PC-3 (cell line): ENCODE measurements at regions not wholly inside any gene's neighbourhood (a gene's known extent, or its start where the extent isn't known, plus 50 kb on each side); places are given as distances from the start of the nearest gene placed in this dataset.

Experiments
- ATAC-seq: fragments of 200-7000 bp; cut with Tn5 transposase; 2 replicates; pipeline ENCODE4 v1.9.1; 2020; ENCODE audit warnings: mild to moderate bottlenecking, moderate library complexity
- BruUV-seq: library from RNA; stranded (reverse); fragments of 400-500 nt; replicated peaks from 2 replicates; lab custom pipeline; 2021; lab: Mats Ljungman, UMichigan
- CTCF ChIA-PET: fragments of 300-600 bp; sonication (Branson Sonifier 250); formaldehyde crosslinking; loops from one replicate; lab custom pipeline; 2022; ENCODE audit warnings: antibody characterized with exemption; lab: Charles Lee
- POLR2A ChIA-PET: fragments of 300-600 bp; sonication (Branson Sonifier 250); formaldehyde crosslinking; loops from one replicate; lab custom pipeline; 2022; ENCODE audit warnings: antibody characterized with exemption; ENCODE audit not compliant: unreplicated experiment; lab: Charles Lee
- DNase-seq: peaks from one replicate; pipeline ENCODE4 v3.0.0-alpha.2; 2015
- H2AFZ ChIP-seq: fragments of 300-600 bp; sonication (generic); 2 replicates; pipeline ENCODE4 v1.6.0; 2016; ENCODE audit warnings: antibody characterized with exemption, low read length
- H3F3A ChIP-seq: fragments of 300-600 bp; sonication (generic); one replicate; pipeline ENCODE4 v1.6.0; 2017; ENCODE audit warnings: antibody characterized with exemption, low read length, control low read depth, mild to moderate bottlenecking; ENCODE audit not compliant: unreplicated experiment
- H3K27ac ChIP-seq: fragments of 300-600 bp; sonication (generic); 2 replicates; pipeline ENCODE4 v1.5.1; 2016; ENCODE audit warnings: mild to moderate bottlenecking, low read length
- H3K27me3 ChIP-seq: fragments of 300-600 bp; sonication (generic); 2 replicates; pipeline ENCODE4 v1.6.1; 2016; ENCODE audit warnings: low read length, mixed read lengths
- H3K36me3 ChIP-seq: fragments of 300-600 bp; sonication (generic); 2 replicates; pipeline ENCODE4 v1.6.1; 2016; ENCODE audit warnings: low read depth, mixed run types, low read length, mixed read lengths
- H3K4me1 ChIP-seq: fragments of 300-600 bp; sonication (generic); 2 replicates; pipeline ENCODE4 v1.5.1; 2016; ENCODE audit warnings: low read length; ENCODE audit not compliant: insufficient read depth
- H3K4me2 ChIP-seq: fragments of 300-600 bp; sonication (generic); 2 replicates; pipeline ENCODE4 v1.6.0; 2016; ENCODE audit warnings: low read length
- H3K4me3 ChIP-seq: fragments of 300-600 bp; sonication (generic); 2 replicates; pipeline ENCODE4 v1.5.1; 2016; ENCODE audit warnings: mild to moderate bottlenecking, low read length, mixed read lengths
- H3K79me2 ChIP-seq: fragments of 300-600 bp; sonication (generic); 2 replicates; pipeline ENCODE4 v1.6.1; 2017; ENCODE audit warnings: low read length, mixed read lengths
- H3K9ac ChIP-seq: fragments of 300-600 bp; sonication (generic); 2 replicates; pipeline ENCODE4 v1.6.0; 2016; ENCODE audit warnings: mild to moderate bottlenecking, low read length
- H3K9me2 ChIP-seq: fragments of 300-600 bp; sonication (generic); replicated peaks from 2 replicates; pipeline ENCODE4 v1.6.1; 2016; ENCODE audit warnings: mixed run types, low read length, mixed read lengths
- H3K9me3 ChIP-seq: fragments of 300-600 bp; sonication (generic); 2 replicates; pipeline ENCODE4 v1.6.1; 2016; ENCODE audit warnings: low read length, mixed read lengths
- H4K20me1 ChIP-seq: fragments of 300-600 bp; sonication (generic); 2 replicates; pipeline ENCODE4 v1.6.1; 2016; ENCODE audit warnings: low read length, mixed read lengths
- EZH2 ChIP-seq: fragments of 300-600 bp; sonication (generic); IDR thresholded peaks from one replicate; pipeline ENCODE4 v1.6.1; 2017; ENCODE audit warnings: antibody characterized with exemption, mild to moderate bottlenecking, low read length; ENCODE audit not compliant: unreplicated experiment
- EZH2phosphoT487 ChIP-seq: fragments of 300-600 bp; sonication (generic); IDR thresholded peaks from 2 replicates; pipeline ENCODE4 v1.6.1; 2018; ENCODE audit warnings: mild to moderate bottlenecking, antibody characterized with exemption, low read length, borderline replicate concordance
- intact Hi-C: fragments of 100-400 bp; cut with micrococcal nuclease; formaldehyde crosslinking; loops from 2 replicates; pipeline ENCODE4 v1.9.0; 2023
- TF ChIP-seq, protein P1 (sequence below): fragments of 300-600 bp; sonication (generic); conservative IDR thresholded peaks from 2 replicates; pipeline ENCODE4 v1.5.1; 2017; ENCODE audit warnings: antibody characterized with exemption, low read depth, mild to moderate bottlenecking, low read length

- Histone ChIP-seq H3K9me3 (no peaks in the 10 kb centered on the region), H3K27me3 (peaks cover 54% of the 10 kb centered on the region), H3K27ac (no peak overlapping the region), H3K4me2 (peak overlapping the region; percentile 6; the same call in 1 of the 2 replicates), H2AFZ (no peak overlapping the region), H3K9ac (no peak overlapping the region), H3K4me3 (no peak overlapping the region), H4K20me1 (no peaks in the 10 kb centered on the region), H3K4me1 (no peaks in the 10 kb centered on the region), H3K9me2 (no peaks in the 10 kb centered on the region), H3K36me3 (no peaks in the 10 kb centered on the region), H3F3A (no peaks in the 10 kb centered on the region), H3K79me2 (no peaks in the 10 kb centered on the region)
- DNase-seq (peak; percentile 72), ATAC-seq (peak; percentile 35)
- no peak for TF ChIP-seq EZH2
- TF ChIP-seq, protein P1, sequence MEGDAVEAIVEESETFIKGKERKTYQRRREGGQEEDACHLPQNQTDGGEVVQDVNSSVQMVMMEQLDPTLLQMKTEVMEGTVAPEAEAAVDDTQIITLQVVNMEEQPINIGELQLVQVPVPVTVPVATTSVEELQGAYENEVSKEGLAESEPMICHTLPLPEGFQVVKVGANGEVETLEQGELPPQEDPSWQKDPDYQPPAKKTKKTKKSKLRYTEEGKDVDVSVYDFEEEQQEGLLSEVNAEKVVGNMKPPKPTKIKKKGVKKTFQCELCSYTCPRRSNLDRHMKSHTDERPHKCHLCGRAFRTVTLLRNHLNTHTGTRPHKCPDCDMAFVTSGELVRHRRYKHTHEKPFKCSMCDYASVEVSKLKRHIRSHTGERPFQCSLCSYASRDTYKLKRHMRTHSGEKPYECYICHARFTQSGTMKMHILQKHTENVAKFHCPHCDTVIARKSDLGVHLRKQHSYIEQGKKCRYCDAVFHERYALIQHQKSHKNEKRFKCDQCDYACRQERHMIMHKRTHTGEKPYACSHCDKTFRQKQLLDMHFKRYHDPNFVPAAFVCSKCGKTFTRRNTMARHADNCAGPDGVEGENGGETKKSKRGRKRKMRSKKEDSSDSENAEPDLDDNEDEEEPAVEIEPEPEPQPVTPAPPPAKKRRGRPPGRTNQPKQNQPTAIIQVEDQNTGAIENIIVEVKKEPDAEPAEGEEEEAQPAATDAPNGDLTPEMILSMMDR = no peak
- TF ChIP-seq EZH2phosphoT487 = no peak
- POLR2A ChIA-PET = no interaction called here
- intact Hi-C loops = no loop called here
- BruUV-seq = no TSS peak
- CTCF ChIA-PET = no interaction called here
Measured at GRCh38 chr13:26881154-26881553, 120.6 kb upstream of the GPR12 start.

DNA sequence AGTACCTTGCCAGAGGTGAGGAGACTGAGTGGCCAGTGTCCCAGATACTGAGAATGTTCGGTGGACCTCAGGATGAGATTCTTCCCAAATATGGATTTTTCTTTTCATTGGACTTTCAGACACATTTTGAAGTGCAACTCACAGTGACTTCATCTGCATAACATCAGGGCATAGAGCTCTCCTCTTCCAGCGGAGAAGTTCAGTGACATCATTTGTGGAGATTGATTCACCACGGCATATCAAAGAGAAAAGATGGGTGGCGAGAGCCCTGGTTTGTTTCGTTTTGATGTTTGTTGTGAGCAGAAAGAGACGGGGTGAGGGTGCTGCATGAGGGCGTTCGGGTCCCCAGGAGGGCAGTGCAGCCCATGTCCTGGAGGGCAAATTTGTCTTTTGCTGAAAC, 120.1 kb upstream of the GPR12 start:
- intact Hi-C loops = no loop called here
- no TSS peak for BruUV-seq
- no peak overlapping the region for H3K27ac ChIP-seq
- H4K20me1 ChIP-seq = no peaks in the 10 kb centered on the region
- no peaks in the 10 kb centered on the region for H3F3A ChIP-seq
- no peak overlapping the region for H3K4me3 ChIP-seq
- DNase-seq (no peak), ATAC-seq (no peak)
- H3K9me3 ChIP-seq = no peaks in the 10 kb centered on the region
- H3K27me3 ChIP-seq = peaks cover 54% of the 10 kb centered on the region
- no peaks in the 10 kb centered on the region for H3K36me3 ChIP-seq
- ChIA-PET CTCF (no interaction called here), POLR2A (no interaction called here)
- H3K4me1 ChIP-seq = no peaks in the 10 kb centered on the region
- no peaks in the 10 kb centered on the region for H3K9me2 ChIP-seq
- no peak overlapping the region for H3K9ac ChIP-seq
- no peaks in the 10 kb centered on the region for H3K79me2 ChIP-seq
- TF ChIP-seq EZH2 (no peak), EZH2phosphoT487 (no peak)
- TF ChIP-seq, protein P1 = no peak
- no peak overlapping the region for H2AFZ ChIP-seq
- H3K4me2 ChIP-seq = 0 out of 2 replicates have a peak overlapping the region, but pooled peaks have one; percentile 6

DNA sequence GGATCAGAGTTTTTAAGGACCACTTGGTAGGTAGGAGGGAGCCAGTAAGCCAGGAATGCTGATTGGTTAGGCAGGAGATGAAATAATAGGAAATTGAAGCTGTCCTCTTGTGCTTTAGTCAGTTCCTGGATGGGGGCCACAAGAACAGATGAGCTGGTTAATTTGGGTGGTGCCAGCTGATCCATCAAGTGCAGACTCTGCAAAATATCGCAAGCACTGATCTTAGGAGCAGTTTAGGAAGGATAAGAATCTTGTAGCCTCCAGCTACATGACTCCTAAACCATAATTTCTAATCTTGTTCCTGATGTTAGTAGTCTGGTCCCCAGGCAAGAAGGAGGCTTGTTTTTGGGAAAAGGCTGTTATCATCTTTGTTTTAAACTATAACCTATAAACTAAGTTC, 117.9 kb upstream of the GPR12 start:
- H3K9me2 ChIP-seq = no peaks in the 10 kb centered on the region
- ATAC-seq (no peak), DNase-seq (no peak)
- no peak overlapping the region for H2AFZ ChIP-seq
- peaks cover 35% of the 10 kb centered on the region for H3K27me3 ChIP-seq
- H3K9ac ChIP-seq = no peak overlapping the region
- no peaks in the 10 kb centered on the region for H3K79me2 ChIP-seq
- BruUV-seq = no TSS peak
- no peak overlapping the region for H3K27ac ChIP-seq
- H3F3A ChIP-seq = no peaks in the 10 kb centered on the region
- H3K36me3 ChIP-seq = no peaks in the 10 kb centered on the region
- no peaks in the 10 kb centered on the region for H3K9me3 ChIP-seq
- no peaks in the 10 kb centered on the region for H4K20me1 ChIP-seq
- TF ChIP-seq, protein P1 = no peak
- no peak for TF ChIP-seq EZH2
- no peak for TF ChIP-seq EZH2phosphoT487
- intact Hi-C loops = no loop called here
- ChIA-PET POLR2A (no interaction called here), CTCF (no interaction called here)
- no peak overlapping the region for H3K4me3 ChIP-seq
- H3K4me2 ChIP-seq = no peak overlapping the region
- no peaks in the 10 kb centered on the region for H3K4me1 ChIP-seq
